GM19372 (cell line): ENCODE measurements at regions not wholly inside any gene's neighbourhood (a gene's known extent, or its start where the extent isn't known, plus 50 kb on each side); places are given as distances from the start of the nearest gene placed in this dataset.
"Not testable (repeated sequence)": the region's sequence is repeated elsewhere in the genome, so short reads cannot be mapped to it uniquely, and the experiment has no call there.

ENCODE experiments used
- ATAC-seq: cut with Tn5 transposase; IDR thresholded peaks from one replicate; pipeline ENCODE4 v1.9.1; 2021; ENCODE audit warnings: mild to moderate bottlenecking, low read depth, moderate library complexity; ENCODE audit not compliant: unreplicated experiment

- not testable (repeated sequence) for ATAC-seq
Observed at GRCh38 chr10:15921423-15921945, 61.2 kb upstream of the MINDY3 start.

GRCh38 chr10:15931376-15931775 lies 71.1 kb upstream of the MINDY3 start:
- ATAC-seq = no peak

- not testable (repeated sequence) for ATAC-seq
Observed at GRCh38 chr10:15939543-15939942, 79.2 kb upstream of the MINDY3 start.

GRCh38 chr10:15943426-15943825 lies 83.1 kb upstream of the MINDY3 start:
- no peak for ATAC-seq

GRCh38 chr10:15954188-15954587 lies 93.9 kb upstream of the MINDY3 start:
- no peak for ATAC-seq

GRCh38 chr10:15960277-15960676 lies 100.0 kb upstream of the MINDY3 start:
- no peak for ATAC-seq

GRCh38 chr10:15972736-15973135 lies 112.4 kb upstream of the MINDY3 start:
- ATAC-seq = not testable (repeated sequence)

- no peak for ATAC-seq
Observed at GRCh38 chr10:15985690-15986089, 125.4 kb upstream of the MINDY3 start.

- no peak for ATAC-seq
Observed at GRCh38 chr10:15990535-15991129, 130.3 kb upstream of the MINDY3 start.

- no peak for ATAC-seq
Observed at GRCh38 chr10:15997313-15997712, 137.0 kb upstream of the MINDY3 start.

GRCh38 chr10:16001581-16001980 lies 141.3 kb upstream of the MINDY3 start:
- no peak for ATAC-seq

- ATAC-seq = no peak
Observed at GRCh38 chr10:16009785-16010184, 149.5 kb upstream of the MINDY3 start.

GRCh38 chr10:16011548-16011947 lies 151.2 kb upstream of the MINDY3 start:
- no peak for ATAC-seq

- ATAC-seq = no peak
Observed at GRCh38 chr10:16014469-16014868, 154.2 kb upstream of the MINDY3 start.

GRCh38 chr10:16016688-16017087 lies 156.4 kb upstream of the MINDY3 start:
- ATAC-seq = no peak

GRCh38 chr10:16020836-16021235 lies 160.5 kb upstream of the MINDY3 start:
- no peak for ATAC-seq

- not testable (repeated sequence) for ATAC-seq
Observed at GRCh38 chr10:16026832-16027231, 166.5 kb upstream of the MINDY3 start.

GRCh38 chr10:16030562-16030961 lies 170.3 kb upstream of the MINDY3 start:
- no peak for ATAC-seq

GRCh38 chr10:16049050-16049449 lies 188.7 kb upstream of the MINDY3 start:
- ATAC-seq = no peak

GRCh38 chr10:16049782-16050181 lies 189.5 kb upstream of the MINDY3 start:
- ATAC-seq = no peak

- no peak for ATAC-seq
Observed at GRCh38 chr10:16063350-16063749, 203.0 kb upstream of the MINDY3 start.

- not testable (repeated sequence) for ATAC-seq
Observed at GRCh38 chr10:16083551-16083950, 223.2 kb upstream of the MINDY3 start.

GRCh38 chr10:16105082-16105481 lies 244.8 kb upstream of the MINDY3 start:
- ATAC-seq = no peak
